Neural cell (in vitro differentiated cells): ENCODE measurements at regions not wholly inside any gene's neighbourhood (a gene's known extent, or its start where the extent isn't known, plus 50 kb on each side); places are given as distances from the start of the nearest gene placed in this dataset.

Source experiments
- CTCF ChIP-seq: fragments of 450-650 bp; IDR thresholded peaks from 2 replicates; pipeline ENCODE4 v1.5.1; 2014; ENCODE audit warnings: antibody characterized with exemption, mild to moderate bottlenecking, moderate library complexity; ENCODE audit not compliant: poor library complexity, severe bottlenecking
- EP300 ChIP-seq: fragments of 450-650 bp; conservative IDR thresholded peaks from 2 replicates; pipeline ENCODE4 v1.6.1; 2014; ENCODE audit warnings: antibody characterized with exemption, mild to moderate bottlenecking, moderate library complexity; ENCODE audit not compliant: poor library complexity, severe bottlenecking
- EZH2 ChIP-seq: fragments of 200-600, 300-800 bp; shearing (Covaris generic), sonication (generic); IDR thresholded peaks from 2 replicates; pipeline ENCODE4 v1.6.1; 2014; ENCODE audit warnings: antibody characterized with exemption, low read length, borderline replicate concordance, mild to moderate bottlenecking; ENCODE audit not compliant: insufficient read depth, poor library complexity, severe bottlenecking
- POLR2AphosphoS5 ChIP-seq: IDR thresholded peaks from 2 replicates; pipeline ENCODE4 v1.6.1; 2012
- RAD21 ChIP-seq: fragments of 450-650 bp; conservative IDR thresholded peaks from 2 replicates; pipeline ENCODE4 v1.6.1; 2014; ENCODE audit warnings: antibody characterized with exemption, mild to moderate bottlenecking, moderate library complexity
- REST ChIP-seq: IDR thresholded peaks from 2 replicates; pipeline ENCODE4 v1.6.1; 2012; ENCODE audit warnings: borderline replicate concordance
- SMC3 ChIP-seq: fragments of 450-650 bp; conservative IDR thresholded peaks from 2 replicates; pipeline ENCODE4 v1.6.1; 2014; ENCODE audit warnings: antibody characterized with exemption, mild to moderate bottlenecking, moderate library complexity; ENCODE audit not compliant: poor library complexity

- TF ChIP-seq EP300 (no peak), POLR2AphosphoS5 (no peak), SMC3 (no peak), CTCF (no peak), RAD21 (no peak), REST (no peak), EZH2 (no peak)
Measured at GRCh38 chr6:115594891-115595290, 465.8 kb downstream of the FRK start.
